Small intestine (tissue), 7 donors: ENCODE measurements at regions not wholly inside any gene's neighbourhood (a gene's known extent, or its start where the extent isn't known, plus 50 kb on each side); places are given as distances from the start of the nearest gene placed in this dataset.

Experiments
- DNase-seq, 2 donors: peaks; one replicate each; pipeline versions ENCODE4 v3.0.0 to v3.0.0-alpha.2; 2013
- FAIRE-seq: peaks from 2 replicates; lab custom pipeline; 2012; peaks lifted over from hg19 to GRCh38; lab: Jason Lieb, UNC
- H3K27ac ChIP-seq, 3 donors: one replicate each; pipeline ENCODE4 v1.5.1; 2013; ENCODE audit warnings: low read length in 2 of 3, mild to moderate bottlenecking in 2 of 3, control low read depth in 1 of 3, inconsistent platforms in 1 of 3, low read depth in 1 of 3, moderate library complexity in 1 of 3
- H3K27me3 ChIP-seq, 3 donors: one replicate each; pipeline ENCODE4 v1.6.1; 2013; ENCODE audit warnings: low read length in 3 of 3, inconsistent platforms in 1 of 3; ENCODE audit not compliant: control insufficient read depth in 3 of 3, insufficient read depth in 3 of 3
- H3K36me3 ChIP-seq, 3 donors: one replicate each; pipeline ENCODE4 v1.6.1; 2013; ENCODE audit warnings: low read length in 3 of 3, inconsistent platforms in 1 of 3, low read depth in 1 of 3, mild to moderate bottlenecking in 1 of 3, moderate library complexity in 1 of 3; ENCODE audit not compliant: control insufficient read depth in 3 of 3, insufficient read depth in 2 of 3
- H3K4me1 ChIP-seq, 3 donors: one replicate each; pipeline ENCODE4 v1.6.1; 2013; ENCODE audit warnings: low read length in 2 of 3, inconsistent platforms in 1 of 3, low read depth in 1 of 3, mild to moderate bottlenecking in 1 of 3, moderate library complexity in 1 of 3; ENCODE audit not compliant: control insufficient read depth in 3 of 3, insufficient read depth in 2 of 3
- H3K4me3 ChIP-seq, 3 donors: one replicate each; pipeline ENCODE4 v1.5.1; 2013; ENCODE audit warnings: low read length in 3 of 3, control low read depth in 1 of 3, inconsistent platforms in 1 of 3, low read depth in 1 of 3, mild to moderate bottlenecking in 1 of 3, moderate library complexity in 1 of 3
- H3K9me3 ChIP-seq, 2 donors: one replicate each; pipeline ENCODE4 v1.6.1; 2013; ENCODE audit warnings: low read depth in 1 of 2, low read length in 1 of 2; ENCODE audit not compliant: control insufficient read depth in 2 of 2, insufficient read depth in 1 of 2
- WGBS, 3 donors: extraction: QIAGEN DNeasy Blood & Tissue Kit; methylation state at CpG; one replicate each; pipeline ENCODE4 v1.1.7; 2013; 5-methylcytosine and 5-hydroxymethylcytosine counted together
- donor health status: healthy with polysubstance abuse.
- donor health status: control.
- donor health status: control.
- donor health status: Bipolar disorder and iron deficiency.
- donor health status: healthy.

DNA sequence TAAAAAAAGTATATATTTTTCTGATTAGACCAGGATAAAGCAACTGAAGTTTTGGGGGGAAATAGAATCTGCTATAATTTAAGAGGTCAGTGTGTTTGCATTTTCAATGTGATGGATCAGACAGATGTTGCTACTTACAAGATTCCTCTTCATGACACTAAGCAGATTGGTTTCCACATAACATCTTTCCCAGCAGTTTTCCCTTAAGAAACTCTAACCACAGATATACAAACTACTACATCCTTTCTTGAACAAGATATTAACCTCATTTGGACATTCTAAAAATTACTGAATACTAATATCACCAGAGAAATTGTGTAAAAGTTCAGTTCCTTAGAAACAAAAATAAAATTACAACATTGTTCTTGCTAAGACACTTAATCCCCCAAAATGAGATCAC lies 106.7 kb upstream of the GUCY1A1 start:
- Histone ChIP-seq H3K36me3 (no peaks in the 10 kb centered on the region), H3K9me3 (no peaks in the 10 kb centered on the region)
- no peak for FAIRE-seq

DNA sequence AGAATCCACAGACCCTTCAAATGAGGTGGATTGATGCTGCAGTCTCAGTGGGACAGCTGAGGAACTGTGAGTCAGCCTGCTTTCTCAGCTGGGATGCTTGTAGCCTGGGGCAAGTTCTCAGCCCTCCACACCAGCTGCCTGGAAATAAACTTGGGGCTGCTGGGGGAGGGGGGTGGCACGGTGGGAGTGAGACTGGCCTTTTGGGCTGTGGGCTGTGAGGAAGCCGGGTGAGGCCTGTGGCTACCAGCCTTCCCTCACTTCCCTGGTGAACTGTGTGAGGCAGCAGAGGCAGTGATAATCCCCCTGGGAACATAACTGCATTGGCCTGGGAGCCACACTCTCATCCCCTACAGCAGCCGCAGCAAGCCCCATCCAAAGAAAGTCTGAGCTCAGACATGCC lies 114.5 kb upstream of the GUCY1A1 start:
- no peak overlapping the region for H3K27ac ChIP-seq
- H3K9me3 ChIP-seq, result peaks cover 0 to 6% of the 10 kb centered on the region in 2 donors
- WGBS, 3 donors, result 84 to 94% (median 93%) methylated on average over 3 of the region's 3 CpGs
- no peak for DNase-seq
- no peak for FAIRE-seq
- H3K4me3 ChIP-seq, result no peak overlapping the region
- no peaks in the 10 kb centered on the region for H3K4me1 ChIP-seq
- H3K36me3 ChIP-seq, result no peaks in the 10 kb centered on the region
- no peaks in the 10 kb centered on the region for H3K27me3 ChIP-seq

More for the DNA sequence above, 106.7 kb upstream of the GUCY1A1 start:
- H3K27ac ChIP-seq, result no peak overlapping the region
- no peaks in the 10 kb centered on the region for H3K4me1 ChIP-seq
- H3K4me3 ChIP-seq, result no peak overlapping the region
- H3K27me3 ChIP-seq, result no peaks in the 10 kb centered on the region
- DNase-seq, result no peak

DNA sequence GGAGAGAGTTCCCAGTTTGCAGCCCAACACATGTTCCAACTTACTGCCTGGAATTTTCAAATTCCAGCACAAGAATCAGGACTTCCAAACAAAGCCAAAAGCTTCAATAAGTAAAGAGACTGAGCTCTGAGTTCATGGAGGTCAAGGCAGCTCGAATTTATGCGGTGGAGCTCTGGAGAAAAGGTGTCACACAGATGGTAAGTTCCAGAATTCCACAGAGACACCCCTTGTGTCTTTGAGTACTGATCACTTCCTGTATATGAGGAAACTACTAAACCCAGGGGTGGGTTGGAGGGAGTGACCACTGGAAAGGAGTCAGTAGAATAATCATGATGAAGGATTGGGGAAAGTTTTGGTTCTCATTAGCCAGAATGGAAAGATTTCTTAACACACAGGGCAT lies 118.5 kb upstream of the GUCY1A1 start:
- no peak overlapping the region for H3K4me3 ChIP-seq
- no peaks in the 10 kb centered on the region for H3K4me1 ChIP-seq
- H3K36me3 ChIP-seq, result no peaks in the 10 kb centered on the region
- FAIRE-seq, result no peak
- no peak for DNase-seq
- H3K9me3 ChIP-seq, result peaks cover 0 to 13% of the 10 kb centered on the region in 2 donors
- H3K27me3 ChIP-seq, result no peaks in the 10 kb centered on the region
- H3K27ac ChIP-seq, result no peak overlapping the region
- 43 to 50% (median 47%) methylated on average over 2 of the region's 2 CpGs for WGBS, 3 donors

- DNase-seq (no peak), FAIRE-seq (no peak)
- H3K27me3 ChIP-seq, result no peaks in the 10 kb centered on the region
- WGBS, 3 donors, result 87 to 96% (median 91%) methylated on average over 3 of the region's 3 CpGs
- no peak overlapping the region for H3K4me3 ChIP-seq
- no peak overlapping the region for H3K27ac ChIP-seq
- peaks cover 0 to 7% of the 10 kb centered on the region in 2 donors for H3K9me3 ChIP-seq
- H3K36me3 ChIP-seq, result no peaks in the 10 kb centered on the region
- H3K4me1 ChIP-seq, result no peaks in the 10 kb centered on the region
Observed at GRCh38 chr4:155546451-155546850, 120.2 kb upstream of the GUCY1A1 start.

DNA sequence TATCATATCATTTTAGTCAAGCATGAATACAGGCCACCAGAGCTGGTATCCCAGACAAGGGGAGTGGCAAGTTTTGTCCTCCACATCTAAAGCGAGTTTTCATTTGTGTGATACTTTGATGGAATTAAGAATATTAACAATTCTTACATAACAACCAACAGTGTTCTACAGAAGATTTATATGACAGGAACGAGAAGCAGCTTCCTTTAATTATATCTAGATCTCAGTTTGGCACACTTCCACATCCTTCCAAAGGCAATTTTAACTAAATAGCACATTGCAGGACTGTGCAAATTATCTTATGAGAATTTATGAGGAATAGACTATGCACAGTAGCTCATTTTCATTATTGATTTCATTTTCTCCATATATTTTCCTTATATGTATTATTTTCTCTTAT lies 121.2 kb upstream of the GUCY1A1 start:
- DNase-seq (no peak), FAIRE-seq (no peak)
- Histone ChIP-seq H3K4me3 (no peak overlapping the region), H3K4me1 (no peaks in the 10 kb centered on the region), H3K27me3 (no peaks in the 10 kb centered on the region), H3K27ac (no peak overlapping the region), H3K9me3 (peaks cover 0 to 7% of the 10 kb centered on the region in 2 donors), H3K36me3 (no peaks in the 10 kb centered on the region)
- 44 to 58% (median 47%) methylated on average over 2 of the region's 2 CpGs for WGBS, 3 donors

- peaks cover 0 to 7% of the 10 kb centered on the region in 2 donors for H3K9me3 ChIP-seq
- no peak for DNase-seq
- no peak for FAIRE-seq
- WGBS, 3 donors, result 78 to 85% (median 78%) methylated on average over 6 of the region's 6 CpGs
- no peak overlapping the region for H3K27ac ChIP-seq
- H3K4me3 ChIP-seq, result no peak overlapping the region
- H3K36me3 ChIP-seq, result no peaks in the 10 kb centered on the region
- no peaks in the 10 kb centered on the region for H3K27me3 ChIP-seq
- H3K4me1 ChIP-seq, result no peaks in the 10 kb centered on the region
Observed at GRCh38 chr4:155544547-155544946, 122.1 kb upstream of the GUCY1A1 start.

GRCh38 chr4:155543126-155543765 lies 123.4 kb upstream of the GUCY1A1 start:
- H3K27me3 ChIP-seq, result no peaks in the 10 kb centered on the region
- no peak for DNase-seq
- H3K36me3 ChIP-seq, result no peaks in the 10 kb centered on the region
- no peaks in the 10 kb centered on the region for H3K4me1 ChIP-seq
- H3K9me3 ChIP-seq, result peaks cover 0 to 7% of the 10 kb centered on the region in 2 donors
- no peak overlapping the region for H3K4me3 ChIP-seq
- WGBS, 3 donors, result 48 to 54% (median 49%) methylated on average over 3 of the region's 3 CpGs
- no peak for FAIRE-seq
- no peak overlapping the region for H3K27ac ChIP-seq

- H3K9me3 ChIP-seq, result peaks cover 0 to 7% of the 10 kb centered on the region in 2 donors
- H3K4me3 ChIP-seq, result no peak overlapping the region
- 79 to 90% (median 87%) methylated on average over 3 of the region's 3 CpGs for WGBS, 3 donors
- DNase-seq (no peak), FAIRE-seq (no peak)
- H3K27ac ChIP-seq, result no peak overlapping the region
- no peaks in the 10 kb centered on the region for H3K4me1 ChIP-seq
- no peaks in the 10 kb centered on the region for H3K27me3 ChIP-seq
- H3K36me3 ChIP-seq, result no peaks in the 10 kb centered on the region
Observed at GRCh38 chr4:155542415-155542814, 124.2 kb upstream of the GUCY1A1 start.

DNA sequence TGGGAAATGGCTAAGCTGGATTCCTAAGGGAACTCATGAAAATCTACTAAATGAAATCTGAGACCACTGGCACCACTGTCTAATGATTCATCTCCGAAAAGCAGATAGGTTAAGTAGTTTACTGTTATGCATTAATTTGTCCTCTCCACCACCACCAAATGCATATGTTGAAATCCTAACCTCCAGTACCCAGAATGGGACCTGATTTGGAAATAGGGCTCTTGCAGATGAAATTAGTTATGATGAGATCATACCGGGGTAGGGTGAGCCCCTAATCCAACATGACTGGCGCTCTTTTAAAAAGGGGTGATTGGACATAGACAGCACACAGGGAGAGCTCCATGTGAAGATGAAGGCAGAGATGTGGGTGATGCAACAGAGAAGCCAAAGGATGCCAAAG lies 124.9 kb upstream of the GUCY1A1 start:
- H3K36me3 ChIP-seq, result no peaks in the 10 kb centered on the region
- H3K4me1 ChIP-seq, result no peaks in the 10 kb centered on the region
- no peaks in the 10 kb centered on the region for H3K27me3 ChIP-seq
- no peak overlapping the region for H3K27ac ChIP-seq
- WGBS, 3 donors, result 93 to 94% (median 93%) methylated on average over 3 of the region's 3 CpGs
- H3K4me3 ChIP-seq, result no peak overlapping the region
- peaks cover 0 to 7% of the 10 kb centered on the region in 2 donors for H3K9me3 ChIP-seq
- FAIRE-seq (no peak), DNase-seq (no peak)
